ENCODE measurements at regions not wholly inside any gene's neighbourhood (a gene's known extent, or its start where the extent isn't known, plus 50 kb on each side); places are given as distances from the start of the nearest gene placed in this dataset.
"Not testable (repeated sequence)": the region's sequence is repeated elsewhere in the genome, so short reads cannot be mapped to it uniquely, and the experiment has no call there.

GRCh38 chr5:87649455-87649854 is 236.7 kb upstream of the CCNH start:
- DNase-seq (ENCODE audit: low read depth in 2 of 2) = no peak

GRCh38 chr5:87645224-87645623 is 232.5 kb upstream of the CCNH start:
- DNase-seq (ENCODE audit: low read depth in 2 of 2) = no peak

- no peak for DNase-seq (ENCODE audit: low read depth in 2 of 2)
These were observed 228.2 kb upstream of the CCNH start for GRCh38 chr5:87640902-87641301.

DNA sequence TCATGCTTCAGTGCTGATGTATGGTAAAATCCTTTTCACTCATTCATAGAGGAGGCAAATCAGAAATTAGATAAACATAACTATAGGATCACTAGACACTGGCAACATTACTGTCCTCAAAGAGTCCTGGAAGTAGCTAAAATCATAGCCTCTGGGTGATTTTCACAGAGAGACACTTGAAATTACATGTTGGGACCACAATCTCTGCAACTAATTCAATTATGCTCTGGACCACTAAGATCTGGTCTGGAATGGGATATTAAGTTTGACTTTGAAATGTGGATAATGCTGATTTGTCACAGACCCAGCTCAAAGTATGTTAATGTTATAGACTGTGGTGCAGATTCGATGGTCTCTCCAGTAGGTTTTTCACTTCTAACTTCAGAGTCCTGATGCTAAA is 214.6 kb upstream of the CCNH start:
- DNase-seq (ENCODE audit: low read depth in 2 of 2) = no peak

DNA sequence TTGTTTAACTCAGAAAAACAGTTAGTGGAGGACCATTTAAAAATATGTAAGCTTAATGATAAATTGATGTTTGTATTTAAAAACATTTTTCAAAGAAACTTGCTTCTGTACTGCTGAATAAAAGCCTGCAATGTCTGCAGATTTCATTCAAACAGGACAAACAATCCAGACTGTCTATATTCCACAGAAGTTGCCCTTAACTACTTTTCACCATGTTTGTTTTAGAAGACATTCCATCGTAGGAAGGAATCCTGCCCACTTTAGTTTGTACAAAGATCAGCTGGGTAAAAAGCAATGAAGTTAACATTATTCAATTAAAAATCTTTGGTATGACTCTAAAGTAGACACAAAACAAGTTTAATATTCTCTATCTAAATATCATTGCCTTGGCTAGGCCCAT is 195.7 kb upstream of the CCNH start:
- DNase-seq (ENCODE audit: low read depth in 2 of 2) = no peak

DNA sequence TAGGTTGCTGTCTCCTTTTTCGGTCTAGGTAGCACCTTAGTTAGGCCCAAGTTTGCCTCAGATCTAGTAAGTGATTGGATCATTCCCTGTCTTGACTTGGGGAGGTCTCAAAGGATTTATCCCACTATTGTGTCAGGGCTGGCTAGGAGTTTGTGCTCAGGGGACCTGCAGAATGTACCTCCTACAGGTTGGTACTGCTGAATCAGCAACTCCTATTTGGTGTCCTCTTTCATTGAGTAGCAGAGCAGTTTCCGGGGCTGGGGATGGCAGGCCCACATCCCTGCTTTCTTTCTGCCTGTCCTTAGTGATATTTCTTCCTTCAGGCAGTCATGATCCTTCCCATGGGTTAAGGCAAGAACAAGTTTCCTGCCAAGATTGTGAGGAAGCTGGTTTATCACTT is 192.9 kb upstream of the CCNH start:
- no peak for DNase-seq (ENCODE audit: low read depth in 2 of 2)

DNA sequence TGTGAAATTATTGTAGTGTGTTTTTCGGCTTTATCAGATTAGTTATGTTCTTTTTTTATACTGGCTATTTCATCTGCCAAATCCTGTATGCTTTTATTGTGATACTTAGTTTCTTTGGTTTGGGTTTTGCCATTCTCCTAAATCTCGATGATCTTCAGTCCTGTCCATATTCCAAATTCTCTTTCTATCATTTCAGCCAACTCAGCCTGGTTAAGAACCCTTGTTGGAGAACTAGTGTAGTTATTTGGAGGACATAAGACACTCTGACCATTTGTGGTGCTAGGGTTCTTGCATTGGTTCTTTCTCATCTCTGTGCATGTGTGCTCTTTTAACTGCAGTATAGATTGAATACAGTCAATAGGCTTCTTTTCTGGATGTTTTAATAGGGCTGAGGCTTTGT is 187.0 kb upstream of the CCNH start:
- DNase-seq (ENCODE audit: low read depth in 2 of 2) = no peak

- no peak for DNase-seq (ENCODE audit: low read depth in 2 of 2)
These were observed 185.7 kb upstream of the CCNH start for GRCh38 chr5:87598460-87598859.

GRCh38 chr5:87594566-87594965 is 181.8 kb upstream of the CCNH start:
- DNase-seq (ENCODE audit: low read depth in 2 of 2) = no peak

GRCh38 chr5:87589587-87589986 is 176.9 kb upstream of the CCNH start:
- DNase-seq (ENCODE audit: low read depth in 2 of 2) = no peak

DNA sequence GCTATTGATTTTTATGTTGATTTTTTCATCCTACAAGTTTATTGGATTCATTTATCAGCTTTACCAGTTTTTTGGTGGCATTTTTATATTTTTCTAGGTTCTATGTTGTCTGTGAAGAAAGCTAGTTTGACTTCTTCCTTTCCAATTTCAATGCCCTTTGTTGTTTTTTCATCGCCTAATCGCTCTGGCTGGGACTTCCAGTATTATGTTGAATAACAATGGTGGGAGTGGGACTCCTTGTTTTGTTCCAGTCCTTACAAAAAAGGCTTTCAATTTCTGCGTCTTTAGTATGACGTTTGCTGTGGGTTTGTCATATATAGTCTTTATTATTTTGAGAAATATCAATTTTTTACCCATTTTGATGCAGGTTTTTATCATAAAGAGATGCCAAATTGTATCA is 175.6 kb upstream of the CCNH start:
- DNase-seq (ENCODE audit: low read depth in 2 of 2) = no peak

- not testable (repeated sequence) for DNase-seq (ENCODE audit: low read depth in 2 of 2)
These were observed 171.0 kb upstream of the CCNH start for GRCh38 chr5:87583704-87584103.

GRCh38 chr5:87582149-87582548 is 169.4 kb upstream of the CCNH start:
- DNase-seq (ENCODE audit: low read depth in 2 of 2) = no peak

DNA sequence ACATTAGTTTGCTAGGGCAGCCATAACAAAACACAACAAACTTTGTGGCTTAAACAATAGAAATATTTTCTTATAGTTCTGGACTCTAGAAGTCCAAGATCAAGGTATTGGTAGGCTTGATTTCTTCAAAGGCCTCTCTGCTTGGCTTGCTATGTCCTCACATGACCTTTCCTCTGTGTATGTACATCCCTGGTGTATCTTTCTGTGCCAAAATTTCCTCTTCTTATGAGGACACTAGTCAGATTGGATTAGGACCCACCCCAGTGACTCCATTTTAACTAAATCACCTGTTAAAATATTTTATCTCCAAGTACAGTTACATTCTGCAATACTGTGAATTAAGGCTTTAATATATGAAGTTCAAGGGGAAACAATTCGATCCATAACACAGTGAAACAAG is 168.9 kb upstream of the CCNH start:
- DNase-seq (ENCODE audit: low read depth in 2 of 2) = no peak

- no peak for DNase-seq (ENCODE audit: low read depth in 2 of 2)
These were observed 166.9 kb upstream of the CCNH start for GRCh38 chr5:87579678-87580077.

GRCh38 chr5:87576867-87577266 is 164.1 kb upstream of the CCNH start:
- no peak for DNase-seq (ENCODE audit: low read depth in 2 of 2)

DNA sequence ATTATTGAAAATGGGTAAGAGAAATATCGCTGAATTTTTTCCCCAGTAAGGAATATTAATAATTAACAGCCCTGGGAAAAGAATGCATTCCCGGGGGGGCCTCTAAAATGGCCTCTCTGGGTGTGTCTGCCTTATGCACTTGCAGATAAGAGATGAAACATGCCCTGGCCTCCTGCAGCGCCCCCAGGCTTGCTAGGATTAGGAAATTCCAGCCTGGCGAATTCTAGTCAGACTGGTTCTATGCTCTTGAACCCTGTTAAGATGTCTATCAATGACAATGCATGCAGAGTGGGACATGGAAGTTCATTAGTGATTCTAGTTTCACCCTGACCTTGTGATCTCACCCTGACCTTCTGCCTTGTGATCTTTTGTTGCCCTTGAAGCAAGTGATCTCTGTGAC is 163.6 kb upstream of the CCNH start:
- DNase-seq (ENCODE audit: low read depth in 2 of 2) = not testable (repeated sequence)

DNA sequence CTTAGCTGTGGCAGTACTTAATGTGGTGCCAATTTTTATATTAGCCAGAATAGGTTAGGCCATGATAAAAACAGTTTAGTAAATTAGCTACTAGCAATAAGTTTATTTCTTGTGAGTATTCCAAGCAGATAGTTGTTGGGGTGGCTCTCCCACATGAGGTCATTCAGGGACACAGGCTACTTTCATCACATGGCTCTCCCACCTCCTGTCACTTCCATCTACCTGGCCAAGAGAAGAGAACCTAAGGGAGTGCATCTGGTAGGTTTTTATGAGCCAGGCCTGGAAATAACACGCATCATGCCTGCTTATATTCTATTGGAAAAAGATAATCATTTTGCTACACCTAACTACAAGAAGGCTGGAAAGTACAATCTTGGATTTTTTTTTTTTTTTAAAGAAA is 161.4 kb upstream of the CCNH start:
- DNase-seq (ENCODE audit: low read depth in 2 of 2) = no peak

GRCh38 chr5:87572611-87573010 is 159.9 kb upstream of the CCNH start:
- DNase-seq (ENCODE audit: low read depth in 2 of 2) = no peak

DNA sequence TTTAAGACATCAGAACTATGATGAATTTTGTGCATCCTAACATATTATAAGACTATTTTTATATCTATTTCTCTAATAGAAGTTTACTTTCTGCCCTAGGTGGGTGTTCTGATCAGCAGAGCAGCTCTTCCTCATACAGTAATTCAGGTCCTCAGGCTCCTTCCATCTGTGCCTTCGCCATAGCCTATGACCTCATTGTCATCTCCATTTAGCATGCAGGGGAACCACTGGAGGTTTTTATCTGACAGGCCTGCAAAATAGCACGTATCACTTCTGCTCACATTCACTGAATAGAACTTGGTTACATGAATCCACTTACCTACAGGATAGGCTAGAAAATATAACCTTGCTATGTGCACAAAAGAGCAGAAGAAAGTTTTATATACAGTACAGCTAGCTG is 159.4 kb upstream of the CCNH start:
- no peak for DNase-seq (ENCODE audit: low read depth in 2 of 2)

GRCh38 chr5:87570366-87570765 is 157.6 kb upstream of the CCNH start:
- no peak for DNase-seq (ENCODE audit: low read depth in 2 of 2)

DNA sequence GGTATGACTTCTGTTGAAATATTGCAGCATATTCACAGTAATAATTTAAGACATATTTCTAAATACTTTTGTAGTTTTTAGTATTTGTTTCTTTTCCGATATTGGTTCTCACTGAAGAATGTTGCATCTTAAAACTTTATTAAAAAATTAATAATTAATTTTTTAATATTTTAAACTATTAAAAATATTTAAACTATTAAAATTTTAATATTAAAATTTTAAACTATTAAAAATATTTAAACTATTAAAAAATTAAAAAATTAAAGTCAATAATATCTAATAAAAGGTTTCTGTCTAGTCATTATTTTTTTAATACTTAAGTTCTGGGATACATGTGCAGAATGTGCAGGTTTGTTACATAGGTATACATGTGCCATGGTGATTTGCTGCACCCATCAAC is 149.3 kb upstream of the CCNH start:
- no peak for DNase-seq (ENCODE audit: low read depth in 2 of 2)

DNA sequence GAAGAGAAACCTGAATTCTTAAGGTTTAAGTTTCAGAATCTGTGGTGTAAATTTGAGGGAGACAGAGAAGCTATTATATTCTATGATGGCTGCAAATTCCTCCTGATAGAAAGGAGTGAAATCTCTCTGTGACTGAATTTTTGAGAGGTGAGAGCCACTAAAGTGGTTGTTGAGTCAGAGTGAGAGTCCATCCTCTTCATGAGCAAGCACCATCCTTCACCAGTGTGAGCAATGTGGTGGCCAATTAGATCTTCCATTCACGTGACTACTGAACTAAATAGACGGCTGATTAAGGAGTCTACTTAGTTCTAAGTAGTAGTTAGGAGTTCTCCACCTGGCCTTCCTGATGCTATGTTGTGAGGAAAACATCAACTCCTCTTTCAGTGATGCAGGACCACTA is 147.8 kb upstream of the CCNH start:
- no peak for DNase-seq (ENCODE audit: low read depth in 2 of 2)

- DNase-seq (ENCODE audit: low read depth in 2 of 2) = no peak
These were observed 139.2 kb upstream of the CCNH start for GRCh38 chr5:87551911-87552310.

DNA sequence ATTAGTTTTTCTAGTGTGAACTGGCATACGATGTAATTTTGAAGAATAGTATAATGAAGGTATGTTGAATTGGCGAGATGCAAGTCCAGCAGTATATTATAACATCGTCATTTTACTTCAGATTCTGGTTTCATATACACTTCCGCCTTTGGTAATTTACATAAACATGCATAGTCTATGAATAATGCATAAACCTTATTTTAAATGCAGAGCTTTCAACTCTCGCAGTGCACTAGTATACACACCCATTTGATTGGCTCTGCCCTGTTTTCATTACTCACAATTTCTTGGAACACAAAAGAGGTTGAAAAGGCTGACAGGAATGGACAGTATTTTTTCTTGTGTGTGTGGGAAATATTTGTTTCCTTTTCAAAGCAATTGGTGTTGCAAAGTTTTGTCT is 128.9 kb upstream of the CCNH start:
- DNase-seq (ENCODE audit: low read depth in 2 of 2) = no peak
